ENCODE measurements at regions not wholly inside any gene's neighbourhood (a gene's known extent, or its start where the extent isn't known, plus 50 kb on each side); places are given as distances from the start of the nearest gene placed in this dataset.

GRCh38 chr11:11772865-11773515, 68.8 kb upstream of the USP47 start:
- TF ChIP-seq GATA2 (IDR thresholded peaks at IDR 0.05; ENCODE audit: low read depth, low read length) (no peak), GATA3 (IDR thresholded peaks at IDR 0.05; ENCODE audit: low read depth, low read length) (no peak)

Data from SH-SY5Y (cell line).